Colonic mucosa (tissue), 4 donors: ENCODE measurements at regions not wholly inside any gene's neighbourhood (a gene's known extent, or its start where the extent isn't known, plus 50 kb on each side); places are given as distances from the start of the nearest gene placed in this dataset.

Experiments
- DNase-seq: peaks from one replicate; pipeline ENCODE4 v3.0.0-alpha.2; 2020
- H3K27ac ChIP-seq: fragments of 200-600 bp; one replicate; pipeline ENCODE4 v1.8.0; 2021
- H3K27me3 ChIP-seq: fragments of 200-600 bp; one replicate; pipeline ENCODE4 v1.8.0; 2021
- H3K36me3 ChIP-seq: fragments of 200-600 bp; one replicate; pipeline ENCODE4 v1.8.0; 2021
- H3K4me1 ChIP-seq: fragments of 200-600 bp; one replicate; pipeline ENCODE4 v1.8.0; 2021; ENCODE audit warnings: mild to moderate bottlenecking
- H3K4me3 ChIP-seq: fragments of 200-600 bp; one replicate; pipeline ENCODE4 v1.8.0; 2021
- H3K9ac ChIP-seq, 2 donors: one replicate each; pipeline ENCODE4 v1.7.0; 2013; ENCODE audit warnings: control low read depth in 2 of 2, low read depth in 2 of 2, low read length in 2 of 2
- H3K9me3 ChIP-seq: fragments of 200-600 bp; one replicate; pipeline ENCODE4 v1.8.0; 2021
- CTCF ChIP-seq: fragments of 200-600 bp; IDR thresholded peaks from one replicate; pipeline ENCODE4 v1.8.0; 2022; ENCODE audit warnings: antibody characterized with exemption, mild to moderate bottlenecking
- intact Hi-C: fragments of 100-400 bp; cut with DNase I; formaldehyde crosslinking; loops from one replicate; pipeline ENCODE4 v1.14.1; 2022
- donor health status: healthy.
- donor health status: DM: no; HTN: no; CAD: no.
- donor health status: DM: no; HTN: no; CAD: no.

- Histone ChIP-seq H3K27ac (no peak overlapping the region), H3K4me3 (no peak overlapping the region), H3K4me1 (no peaks in the 10 kb centered on the region), H3K9me3 (no peaks in the 10 kb centered on the region), H3K27me3 (no peaks in the 10 kb centered on the region), H3K36me3 (no peaks in the 10 kb centered on the region), H3K9ac (no peak overlapping the region)
- no peak for TF ChIP-seq CTCF
- intact Hi-C loops = no loop called here
- DNase-seq = no peak
Measured at GRCh38 chr7:9175871-9176270, 742.5 kb downstream of the NXPH1 start.

- no peaks in the 10 kb centered on the region for H3K4me1 ChIP-seq
- intact Hi-C loops = no loop called here
- no peak overlapping the region for H3K9ac ChIP-seq
- H3K4me3 ChIP-seq = no peak overlapping the region
- no peaks in the 10 kb centered on the region for H3K9me3 ChIP-seq
- TF ChIP-seq CTCF = no peak
- no peak for DNase-seq
- H3K27ac ChIP-seq = no peak overlapping the region
- H3K36me3 ChIP-seq = no peaks in the 10 kb centered on the region
- H3K27me3 ChIP-seq = no peaks in the 10 kb centered on the region
Measured at GRCh38 chr7:9181356-9181755, 747.9 kb downstream of the NXPH1 start.

- Histone ChIP-seq H3K36me3 (no peaks in the 10 kb centered on the region), H3K27ac (no peak overlapping the region), H3K9me3 (no peaks in the 10 kb centered on the region), H3K4me3 (no peak overlapping the region), H3K27me3 (no peaks in the 10 kb centered on the region), H3K4me1 (no peaks in the 10 kb centered on the region), H3K9ac (no peak overlapping the region)
- no peak for DNase-seq
- intact Hi-C loops = no loop called here
- TF ChIP-seq CTCF = no peak
Measured at GRCh38 chr7:9186730-9187129, 753.3 kb downstream of the NXPH1 start.

GRCh38 chr7:9189703-9190102 lies 756.3 kb downstream of the NXPH1 start:
- Histone ChIP-seq H3K4me3 (no peak overlapping the region), H3K27me3 (no peaks in the 10 kb centered on the region), H3K4me1 (no peaks in the 10 kb centered on the region), H3K9me3 (no peaks in the 10 kb centered on the region), H3K36me3 (no peaks in the 10 kb centered on the region), H3K9ac (no peak overlapping the region), H3K27ac (no peak overlapping the region)
- intact Hi-C loops = no loop called here
- TF ChIP-seq CTCF = no peak
- DNase-seq = no peak

- no peaks in the 10 kb centered on the region for H3K9me3 ChIP-seq
- no peak overlapping the region for H3K4me3 ChIP-seq
- no peak overlapping the region for H3K27ac ChIP-seq
- H3K36me3 ChIP-seq = no peaks in the 10 kb centered on the region
- H3K9ac ChIP-seq = no peak overlapping the region
- intact Hi-C loops = no loop called here
- no peaks in the 10 kb centered on the region for H3K27me3 ChIP-seq
- H3K4me1 ChIP-seq = no peaks in the 10 kb centered on the region
- DNase-seq = no peak
- TF ChIP-seq CTCF = no peak
Measured at GRCh38 chr7:9192969-9193368, 759.6 kb downstream of the NXPH1 start.

- Histone ChIP-seq H3K27ac (no peak overlapping the region), H3K9me3 (peaks cover 3% of the 10 kb centered on the region), H3K4me3 (no peak overlapping the region), H3K27me3 (no peaks in the 10 kb centered on the region), H3K9ac (no peak overlapping the region), H3K4me1 (no peaks in the 10 kb centered on the region), H3K36me3 (no peaks in the 10 kb centered on the region)
- no peak for DNase-seq
- no peak for TF ChIP-seq CTCF
- intact Hi-C loops = no loop called here
Measured at GRCh38 chr7:9200626-9201025, 767.2 kb downstream of the NXPH1 start.
